Epithelial cell of proximal tubule (primary cell): ENCODE measurements at regions not wholly inside any gene's neighbourhood (a gene's known extent, or its start where the extent isn't known, plus 50 kb on each side); places are given as distances from the start of the nearest gene placed in this dataset.
"Not testable (repeated sequence)": the region's sequence is repeated elsewhere in the genome, so short reads cannot be mapped to it uniquely, and the experiment has no call there.

Experiments
- DNase-seq: peaks from one replicate; pipeline ENCODE4 v3.0.0-alpha.2; 2011; ENCODE audit warnings: low read depth
- H3K4me3 ChIP-seq: 2 replicates; pipeline ENCODE4 v1.5.1; 2011; ENCODE audit warnings: low read depth, mild to moderate bottlenecking, low read length
- TF ChIP-seq, protein P1 (sequence below): conservative IDR thresholded peaks from 2 replicates; pipeline ENCODE4 v1.5.1; 2012; ENCODE audit warnings: low read depth, mild to moderate bottlenecking, low read length

DNA sequence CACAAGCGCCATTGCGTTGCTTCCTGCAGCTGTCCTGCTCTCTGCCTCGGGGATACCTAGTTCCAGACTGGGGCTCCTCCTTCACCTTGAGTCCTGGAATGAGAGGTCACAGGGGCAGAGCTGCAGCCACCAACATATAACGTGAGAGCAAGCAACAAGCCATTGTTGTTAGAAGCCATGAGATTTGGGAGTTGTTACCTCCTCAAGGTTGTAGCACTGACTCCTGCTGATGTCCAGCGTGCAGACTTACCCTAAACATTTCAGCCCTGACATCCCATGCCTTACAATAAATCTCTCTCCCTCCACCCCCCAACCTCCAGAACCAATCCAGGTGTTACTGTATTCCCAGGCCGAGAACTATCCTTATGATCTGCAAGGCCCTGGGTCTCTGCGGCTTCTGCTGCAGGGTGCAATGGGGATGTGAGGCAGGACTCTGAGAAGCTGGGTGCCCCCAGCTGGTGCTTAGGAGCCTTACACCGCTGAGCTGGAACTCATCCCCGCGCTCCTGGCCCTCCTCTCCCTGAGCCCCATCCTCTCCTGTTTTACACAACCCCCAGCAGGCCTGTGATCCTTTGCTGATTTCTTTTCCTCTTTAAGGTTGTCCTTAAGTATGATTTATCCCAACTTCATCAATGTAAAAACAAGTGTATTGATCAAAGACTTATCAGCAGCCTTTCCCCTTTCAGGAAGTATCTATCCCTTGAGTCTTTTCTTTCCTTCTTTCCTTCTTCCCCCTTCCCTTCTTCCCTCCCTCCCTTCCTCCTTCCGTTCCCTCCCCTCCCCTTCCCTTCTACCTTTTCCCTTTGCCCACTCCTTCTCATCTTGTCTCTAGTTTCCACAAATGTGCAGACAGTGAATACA is 84.2 kb upstream of the ABHD2 start:
- DNase-seq = no peak
- TF ChIP-seq, protein P1, sequence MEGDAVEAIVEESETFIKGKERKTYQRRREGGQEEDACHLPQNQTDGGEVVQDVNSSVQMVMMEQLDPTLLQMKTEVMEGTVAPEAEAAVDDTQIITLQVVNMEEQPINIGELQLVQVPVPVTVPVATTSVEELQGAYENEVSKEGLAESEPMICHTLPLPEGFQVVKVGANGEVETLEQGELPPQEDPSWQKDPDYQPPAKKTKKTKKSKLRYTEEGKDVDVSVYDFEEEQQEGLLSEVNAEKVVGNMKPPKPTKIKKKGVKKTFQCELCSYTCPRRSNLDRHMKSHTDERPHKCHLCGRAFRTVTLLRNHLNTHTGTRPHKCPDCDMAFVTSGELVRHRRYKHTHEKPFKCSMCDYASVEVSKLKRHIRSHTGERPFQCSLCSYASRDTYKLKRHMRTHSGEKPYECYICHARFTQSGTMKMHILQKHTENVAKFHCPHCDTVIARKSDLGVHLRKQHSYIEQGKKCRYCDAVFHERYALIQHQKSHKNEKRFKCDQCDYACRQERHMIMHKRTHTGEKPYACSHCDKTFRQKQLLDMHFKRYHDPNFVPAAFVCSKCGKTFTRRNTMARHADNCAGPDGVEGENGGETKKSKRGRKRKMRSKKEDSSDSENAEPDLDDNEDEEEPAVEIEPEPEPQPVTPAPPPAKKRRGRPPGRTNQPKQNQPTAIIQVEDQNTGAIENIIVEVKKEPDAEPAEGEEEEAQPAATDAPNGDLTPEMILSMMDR = peak; percentile 57

GRCh38 chr15:89004726-89005030 is 83.6 kb upstream of the ABHD2 start:
- DNase-seq = no peak
- TF ChIP-seq, protein P1 = no peak
- no peak overlapping the region for H3K4me3 ChIP-seq

More for the DNA sequence above, 84.2 kb upstream of the ABHD2 start:
- no peak overlapping the region for H3K4me3 ChIP-seq

- not testable (repeated sequence) for DNase-seq, H3K4me3 ChIP-seq
Measured at GRCh38 chr15:89007527-89007926, 80.7 kb upstream of the ABHD2 start.

- DNase-seq = no peak
- TF ChIP-seq, protein P1 = no peak
- H3K4me3 ChIP-seq = no peak overlapping the region
Measured at GRCh38 chr15:89007989-89008388, 80.3 kb upstream of the ABHD2 start.

- no peak overlapping the region for H3K4me3 ChIP-seq
- no peak for DNase-seq
- TF ChIP-seq, protein P1 = no peak
Measured at GRCh38 chr15:89009080-89009479, 79.2 kb upstream of the ABHD2 start.

- DNase-seq = no peak
- H3K4me3 ChIP-seq = no peak overlapping the region
- TF ChIP-seq, protein P1 = no peak
Measured at GRCh38 chr15:89015412-89016097, 72.7 kb upstream of the ABHD2 start.

DNA sequence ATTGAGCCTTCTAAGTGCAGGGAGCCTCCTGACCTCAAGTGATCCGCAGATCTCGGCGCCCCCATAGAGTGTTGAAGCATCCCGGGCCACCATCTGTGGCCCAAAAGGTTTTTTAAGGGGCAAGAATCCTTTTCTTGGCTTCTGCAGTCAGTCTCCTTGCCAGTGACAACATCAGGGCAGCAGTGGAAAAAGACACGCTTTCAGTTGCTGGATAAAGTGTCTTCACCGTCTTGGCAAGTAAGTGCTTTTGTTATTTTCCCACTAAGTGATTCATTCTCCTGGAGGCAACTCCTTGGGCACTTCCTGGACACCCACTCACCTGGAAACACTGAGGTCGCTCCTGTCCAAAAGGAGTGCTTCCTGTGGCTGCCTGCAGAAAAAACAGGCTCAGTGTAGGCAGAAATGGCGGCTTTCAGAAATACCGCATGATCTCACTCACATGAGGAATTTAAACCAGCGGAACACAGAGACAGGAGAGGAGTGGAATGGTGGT is 71.7 kb upstream of the ABHD2 start:
- peak; percentile 66 for DNase-seq
- TF ChIP-seq, protein P1 = no peak
- H3K4me3 ChIP-seq = no peak overlapping the region
